ENCODE measurements at regions not wholly inside any gene's neighbourhood (a gene's known extent, or its start where the extent isn't known, plus 50 kb on each side); places are given as distances from the start of the nearest gene placed in this dataset.
A peak's percentile ranks its signal among the peaks of the same experiment; 100 is the strongest.

- H3F3A ChIP-seq (ENCODE audit: low read depth): no peaks in the 10 kb centered on the region
- H3K4me2 ChIP-seq: no peak overlapping the region
- H4K20me1 ChIP-seq (ENCODE audit: low read depth): no peaks in the 10 kb centered on the region
- H3K4me1 ChIP-seq: peaks cover 10% of the 10 kb centered on the region
- H3K27me3 Mint-ChIP-seq (ENCODE audit: insufficient read depth, low read depth): peaks cover 2% of the 10 kb centered on the region
- no peak overlapping the region for H2AFZ ChIP-seq (replicated peaks)
- no peak overlapping the region for H3K4me3 Mint-ChIP-seq
- TF ChIP-seq CTCF (IDR thresholded peaks at IDR 0.05) (no peak), EZH2phosphoT487 (IDR thresholded peaks at IDR 0.05) (no peak), EZH2 (IDR thresholded peaks at IDR 0.05) (no peak)
- no peaks in the 10 kb centered on the region for H3K9me3 Mint-ChIP-seq
- no peak overlapping the region for H3K4me3 ChIP-seq
- H3K9me3 ChIP-seq (ENCODE audit: low read depth): no peaks in the 10 kb centered on the region
- no peak overlapping the region for H3K27ac Mint-ChIP-seq
- no peak overlapping the region for H3K9ac ChIP-seq
- no peaks in the 10 kb centered on the region for H3K36me3 Mint-ChIP-seq
- DNase-seq (ENCODE audit: low spot score): no peak
- H3K27me3 ChIP-seq: no peaks in the 10 kb centered on the region
- H3K36me3 ChIP-seq: no peaks in the 10 kb centered on the region
- H3K27ac ChIP-seq: no peak overlapping the region
- H3K4me1 Mint-ChIP-seq: no peaks in the 10 kb centered on the region
- no peaks in the 10 kb centered on the region for H3K79me2 ChIP-seq (ENCODE audit: low read depth)
Observed at GRCh38 chr4:152029631-152030030, 268.8 kb upstream of the GATB start.

DNA sequence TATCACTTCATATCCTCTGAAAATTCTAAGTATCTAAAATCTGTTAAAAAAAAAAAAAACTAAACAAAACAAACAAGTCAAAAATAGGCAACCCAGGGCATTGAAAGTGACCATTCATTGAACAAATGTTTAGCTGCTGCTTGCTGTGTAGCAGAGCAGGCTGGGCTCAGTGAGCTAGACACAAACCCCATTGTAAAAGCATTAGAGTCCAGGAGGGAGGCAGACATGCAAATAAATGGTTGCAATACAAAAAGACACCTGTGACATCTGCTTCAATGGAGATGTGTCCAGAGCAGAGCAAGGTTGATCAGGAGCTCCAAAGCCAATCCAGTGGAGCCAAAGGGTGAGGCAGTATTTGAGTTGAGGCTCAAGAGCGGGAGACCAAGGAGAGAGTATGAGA is 267.3 kb upstream of the GATB start:
- H3K4me1 ChIP-seq: peaks cover 10% of the 10 kb centered on the region
- no peaks in the 10 kb centered on the region for H3F3A ChIP-seq (ENCODE audit: low read depth)
- Mint-ChIP-seq H3K36me3 (no peaks in the 10 kb centered on the region), H3K27me3 (ENCODE audit: insufficient read depth, low read depth) (peaks cover 2% of the 10 kb centered on the region), H3K27ac (no peak overlapping the region), H3K4me1 (no peaks in the 10 kb centered on the region), H3K9me3 (no peaks in the 10 kb centered on the region), H3K4me3 (no peak overlapping the region)
- no peaks in the 10 kb centered on the region for H4K20me1 ChIP-seq (ENCODE audit: low read depth)
- H3K27me3 ChIP-seq: no peaks in the 10 kb centered on the region
- H3K9ac ChIP-seq: no peak overlapping the region
- H3K9me3 ChIP-seq (ENCODE audit: low read depth): no peaks in the 10 kb centered on the region
- no peak overlapping the region for H3K27ac ChIP-seq
- no peak overlapping the region for H3K4me2 ChIP-seq
- no peak overlapping the region for H2AFZ ChIP-seq (replicated peaks)
- H3K79me2 ChIP-seq (ENCODE audit: low read depth): no peaks in the 10 kb centered on the region
- peak; percentile 52 for DNase-seq (ENCODE audit: low spot score)
- no peaks in the 10 kb centered on the region for H3K36me3 ChIP-seq
- TF ChIP-seq EZH2 (IDR thresholded peaks at IDR 0.05) (no peak), EZH2phosphoT487 (IDR thresholded peaks at IDR 0.05) (no peak), CTCF (IDR thresholded peaks at IDR 0.05) (no peak)
- H3K4me3 ChIP-seq: no peak overlapping the region

DNA sequence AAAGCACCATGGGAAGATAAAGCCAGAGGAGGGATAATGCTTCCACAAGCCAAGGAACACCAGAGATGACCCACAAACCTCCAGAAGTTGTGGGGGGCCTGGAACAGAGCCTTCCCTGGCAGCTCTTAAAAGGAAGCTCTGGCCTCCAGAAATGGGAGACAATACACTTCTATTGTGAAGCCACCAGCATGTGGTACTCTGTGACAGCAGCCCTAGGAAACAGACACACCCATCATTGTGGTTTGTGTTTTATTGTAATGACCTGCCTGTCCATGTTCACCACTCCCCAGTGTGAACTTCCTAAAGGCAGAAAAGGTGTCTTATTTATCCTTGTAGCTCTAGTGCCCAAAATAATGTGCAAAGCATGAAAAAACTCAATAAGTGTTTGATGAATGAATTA is 264.1 kb upstream of the GATB start:
- Histone ChIP-seq H3K27ac (no peak overlapping the region), H3K27me3 (no peaks in the 10 kb centered on the region), H3K9ac (no peak overlapping the region), H3K79me2 (ENCODE audit: low read depth) (no peaks in the 10 kb centered on the region), H3K36me3 (no peaks in the 10 kb centered on the region), H4K20me1 (ENCODE audit: low read depth) (no peaks in the 10 kb centered on the region), H3F3A (ENCODE audit: low read depth) (no peaks in the 10 kb centered on the region), H2AFZ (replicated peaks) (no peak overlapping the region), H3K9me3 (ENCODE audit: low read depth) (no peaks in the 10 kb centered on the region), H3K4me3 (no peak overlapping the region), H3K4me1 (peaks cover 10% of the 10 kb centered on the region), H3K4me2 (no peak overlapping the region)
- Mint-ChIP-seq H3K4me1 (peaks cover 3% of the 10 kb centered on the region), H3K9me3 (no peaks in the 10 kb centered on the region), H3K36me3 (no peaks in the 10 kb centered on the region), H3K27me3 (ENCODE audit: insufficient read depth, low read depth) (peaks cover 2% of the 10 kb centered on the region), H3K4me3 (no peak overlapping the region), H3K27ac (no peak overlapping the region)
- TF ChIP-seq EZH2 (IDR thresholded peaks at IDR 0.05) (no peak), CTCF (IDR thresholded peaks at IDR 0.05) (no peak), EZH2phosphoT487 (IDR thresholded peaks at IDR 0.05) (no peak)
- DNase-seq (ENCODE audit: low spot score): no peak

- Histone ChIP-seq H3K36me3 (no peaks in the 10 kb centered on the region), H3K27ac (no peak overlapping the region), H3K27me3 (no peaks in the 10 kb centered on the region), H2AFZ (replicated peaks) (no peak overlapping the region), H4K20me1 (ENCODE audit: low read depth) (no peaks in the 10 kb centered on the region), H3K9ac (no peak overlapping the region), H3K4me2 (no peak overlapping the region), H3K9me3 (ENCODE audit: low read depth) (no peaks in the 10 kb centered on the region), H3K79me2 (ENCODE audit: low read depth) (no peaks in the 10 kb centered on the region), H3F3A (ENCODE audit: low read depth) (no peaks in the 10 kb centered on the region), H3K4me3 (no peak overlapping the region), H3K4me1 (peaks cover 10% of the 10 kb centered on the region)
- Mint-ChIP-seq H3K36me3 (no peaks in the 10 kb centered on the region), H3K4me1 (peaks cover 3% of the 10 kb centered on the region), H3K4me3 (no peak overlapping the region), H3K9me3 (no peaks in the 10 kb centered on the region), H3K27ac (no peak overlapping the region), H3K27me3 (ENCODE audit: insufficient read depth, low read depth) (no peaks in the 10 kb centered on the region)
- TF ChIP-seq EZH2 (IDR thresholded peaks at IDR 0.05) (no peak), EZH2phosphoT487 (IDR thresholded peaks at IDR 0.05) (no peak), CTCF (IDR thresholded peaks at IDR 0.05) (no peak)
- no peak for DNase-seq (ENCODE audit: low spot score)
Observed at GRCh38 chr4:152023674-152024073, 262.9 kb upstream of the GATB start.
